CD4-positive, alpha-beta T cell treated with Interferon alpha-2 for 1 hour (primary cell): ENCODE measurements at regions not wholly inside any gene's neighbourhood (a gene's known extent, or its start where the extent isn't known, plus 50 kb on each side); places are given as distances from the start of the nearest gene placed in this dataset.

Source experiments
- DNase-seq, 2 donors: peaks; one replicate each; pipeline ENCODE4 v3.0.0-alpha.2; 2020 to 2022

GRCh38 chr17:77665833-77666232 lies 292.7 kb upstream of the TNRC6C start:
- no peak for DNase-seq

DNA sequence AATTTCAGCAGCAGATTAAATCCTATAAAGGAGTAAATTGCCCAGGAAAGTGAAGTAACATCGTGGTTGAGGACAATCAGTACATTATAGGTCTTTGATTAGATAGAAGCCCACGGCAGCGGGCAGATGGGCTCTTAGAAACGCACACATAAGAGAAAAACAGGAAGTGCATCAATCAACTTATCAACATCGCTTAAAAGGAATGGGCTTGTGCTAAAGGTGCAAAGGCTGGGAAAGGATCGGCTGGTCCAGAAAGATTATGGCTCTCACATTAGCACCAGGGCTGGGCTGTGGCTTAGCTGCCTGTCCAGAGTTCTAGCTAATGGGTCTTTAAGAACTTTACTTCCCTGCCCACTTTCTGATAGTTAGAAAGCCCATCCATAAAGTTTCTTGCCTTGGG lies 292.0 kb upstream of the TNRC6C start:
- DNase-seq: no peak

- peak; percentile 42 to 75 for DNase-seq
These were observed 291.6 kb upstream of the TNRC6C start for GRCh38 chr17:77666881-77667395.

DNA sequence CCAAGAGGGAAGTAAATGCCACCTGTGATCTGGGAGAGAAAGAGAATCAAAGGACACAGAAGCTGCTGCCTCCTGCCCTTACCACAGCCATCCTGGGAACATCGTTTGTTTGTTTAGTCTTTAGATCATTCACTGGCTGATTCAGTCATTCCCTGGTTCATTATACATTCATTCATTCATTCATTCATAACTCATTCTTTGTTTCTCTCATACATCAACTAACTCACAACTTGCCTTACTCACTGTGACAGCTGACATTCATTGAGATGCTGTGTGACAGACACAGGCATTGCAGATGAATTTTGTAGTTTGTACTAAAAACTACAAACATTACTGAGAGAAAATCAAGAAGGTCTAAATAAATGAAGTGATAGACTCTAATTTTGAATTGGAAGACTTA lies 291.0 kb upstream of the TNRC6C start:
- DNase-seq: no peak

DNA sequence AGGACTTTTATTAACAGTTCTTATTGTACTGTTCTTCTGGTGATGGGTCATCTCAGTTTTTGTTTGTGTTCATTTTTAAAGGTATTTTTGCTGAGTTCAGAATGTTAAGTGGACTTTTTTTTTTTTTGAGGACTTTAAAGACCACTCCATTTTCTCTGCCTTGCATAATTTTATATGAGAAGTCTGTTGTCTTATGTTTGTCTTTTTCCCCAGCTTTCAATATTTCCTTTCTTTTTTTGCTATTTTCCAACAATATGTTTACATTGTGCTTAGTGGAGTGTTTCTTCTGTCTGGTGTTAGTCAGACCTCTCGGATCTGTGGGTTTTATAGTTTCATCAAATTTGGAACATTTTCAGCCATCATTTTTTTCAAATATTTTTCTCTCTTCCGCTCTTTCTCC lies 290.0 kb upstream of the TNRC6C start:
- DNase-seq: no peak

- no peak for DNase-seq
These were observed 288.3 kb upstream of the TNRC6C start for GRCh38 chr17:77670173-77670572.

DNA sequence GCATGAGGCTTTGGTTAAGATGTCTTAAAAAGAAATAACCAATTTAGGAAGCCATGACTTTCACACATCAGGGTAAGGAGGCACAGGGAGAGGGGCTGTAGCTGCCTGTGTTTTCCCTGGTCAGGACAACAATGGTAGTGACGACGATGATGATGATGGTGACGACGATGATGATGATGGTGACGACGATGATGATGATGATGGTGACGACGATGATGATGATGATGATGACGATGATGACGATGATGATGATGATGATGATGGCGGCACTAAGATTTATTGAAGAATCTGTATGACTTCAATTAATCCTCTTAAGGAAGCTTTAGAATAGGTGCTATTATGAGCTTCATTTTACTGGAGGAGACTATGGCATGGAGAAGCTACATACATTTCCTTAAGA lies 284.1 kb upstream of the TNRC6C start:
- no peak for DNase-seq

GRCh38 chr17:77675411-77675810 lies 283.1 kb upstream of the TNRC6C start:
- DNase-seq: no peak

DNA sequence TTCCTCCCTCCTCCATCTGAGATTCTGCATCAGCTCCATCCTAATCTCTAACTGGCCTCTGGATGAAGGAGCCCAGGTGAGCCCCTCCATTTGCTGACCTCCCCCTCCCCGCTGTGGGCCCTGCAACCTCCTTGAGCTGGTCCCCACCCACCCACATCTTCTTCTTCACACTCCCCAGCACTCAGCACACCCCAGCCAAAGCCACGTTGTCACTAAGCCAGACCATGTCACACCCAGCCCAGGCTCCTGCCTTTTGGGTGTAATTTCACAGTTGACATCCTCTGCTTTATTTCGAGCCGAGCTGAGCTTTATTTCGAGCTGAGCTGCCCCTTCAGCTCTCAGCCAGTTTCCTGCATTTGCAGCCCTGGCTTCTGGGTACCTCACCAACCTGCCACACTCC lies 282.7 kb upstream of the TNRC6C start:
- DNase-seq: no peak

- no peak for DNase-seq
These were observed 282.3 kb upstream of the TNRC6C start for GRCh38 chr17:77676237-77676661.

- no peak for DNase-seq
These were observed 281.3 kb upstream of the TNRC6C start for GRCh38 chr17:77677211-77677610.

- DNase-seq: no peak
These were observed 280.9 kb upstream of the TNRC6C start for GRCh38 chr17:77677630-77678029.

DNA sequence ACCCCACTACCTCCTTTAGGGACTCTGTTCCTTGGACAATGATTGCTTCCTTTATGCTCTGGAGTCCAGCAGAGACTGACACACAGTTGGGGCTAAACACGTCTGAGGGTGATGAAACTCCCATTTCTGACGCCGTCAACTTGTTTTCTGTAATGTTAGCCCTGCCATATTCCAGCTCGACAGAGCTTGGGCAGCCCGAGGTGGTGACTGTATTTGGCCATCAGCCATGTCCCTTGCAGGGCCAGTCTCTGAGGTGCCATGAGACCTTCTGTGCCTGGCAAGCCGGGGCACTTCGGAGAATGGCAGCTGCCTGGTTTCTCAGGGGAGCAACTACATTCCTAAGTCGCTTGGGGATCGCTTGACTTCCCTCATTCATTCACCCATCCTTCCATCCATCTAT lies 278.9 kb upstream of the TNRC6C start:
- DNase-seq: no peak

- DNase-seq: no peak
These were observed 276.6 kb upstream of the TNRC6C start for GRCh38 chr17:77681861-77682260.

DNA sequence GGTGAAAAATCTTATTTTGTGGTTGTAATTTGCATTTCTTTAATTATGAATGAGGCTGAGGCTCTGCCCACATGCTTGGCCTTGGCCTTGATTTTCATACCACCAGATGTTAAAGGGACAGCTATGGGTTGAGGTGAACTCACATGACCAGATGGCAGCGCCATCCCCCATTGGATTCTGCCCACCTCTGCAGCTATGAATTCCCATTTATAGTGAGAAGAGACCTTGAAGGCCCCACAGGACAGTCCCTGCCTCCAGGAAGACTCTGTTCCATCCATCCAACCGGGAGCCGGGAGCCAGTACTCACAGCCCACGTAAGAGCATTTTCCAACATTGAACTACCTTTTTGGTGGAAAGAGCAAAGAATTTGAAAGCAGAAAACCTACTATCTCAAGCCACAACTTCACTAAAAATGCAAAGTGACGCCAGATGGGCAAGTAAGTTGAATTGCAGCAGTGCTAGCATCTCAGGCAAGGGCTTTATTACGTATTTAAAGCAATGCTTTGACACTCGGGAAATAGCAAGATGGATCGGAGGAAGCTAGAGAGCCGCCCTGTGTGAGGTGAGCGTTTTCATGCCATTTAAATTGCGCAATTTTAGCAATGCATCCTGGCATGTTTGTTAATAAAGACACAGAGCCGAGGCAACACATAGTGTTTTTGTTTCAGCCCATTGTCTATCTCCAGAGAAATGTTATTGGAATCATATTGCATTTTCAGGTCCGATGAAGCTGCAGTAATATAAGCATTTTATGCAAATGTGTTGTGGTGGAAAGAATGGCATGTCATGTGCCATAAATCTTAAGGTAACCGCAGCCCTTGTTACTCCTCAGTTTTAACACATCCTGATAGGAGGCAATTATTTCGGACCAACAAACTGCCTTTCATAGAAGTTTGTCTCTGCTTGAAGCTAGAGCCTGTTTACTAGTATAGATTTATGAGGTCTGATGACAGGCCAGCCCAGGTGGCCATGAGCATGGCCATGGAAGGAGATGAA lies 273.4 kb upstream of the TNRC6C start:
- DNase-seq: no peak

- no peak for DNase-seq
These were observed 272.5 kb upstream of the TNRC6C start for GRCh38 chr17:77685881-77686486.

- DNase-seq: no peak
These were observed 271.6 kb upstream of the TNRC6C start for GRCh38 chr17:77686903-77687302.

GRCh38 chr17:77687417-77687816 lies 271.1 kb upstream of the TNRC6C start:
- no peak for DNase-seq

- no peak for DNase-seq
These were observed 270.6 kb upstream of the TNRC6C start for GRCh38 chr17:77687921-77688320.

DNA sequence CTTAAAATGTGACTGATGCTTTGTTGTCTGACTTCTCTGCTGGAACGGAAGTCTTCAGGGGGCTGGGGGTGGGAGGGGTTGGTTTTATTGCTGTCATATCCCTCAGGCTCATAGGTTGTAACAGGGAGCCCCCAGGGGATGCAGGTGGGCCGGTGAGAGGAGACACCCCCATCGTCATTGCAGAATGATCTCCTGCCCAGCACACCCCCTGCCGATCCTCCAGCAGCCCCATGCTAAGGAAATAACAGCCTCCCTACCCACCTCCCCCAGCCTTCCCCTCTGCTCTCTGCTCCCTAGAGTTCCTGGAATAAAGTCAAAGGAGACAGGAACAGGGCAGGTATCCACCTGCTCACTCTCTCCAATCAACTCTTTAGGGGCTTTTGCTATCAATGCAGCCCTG lies 270.1 kb upstream of the TNRC6C start:
- DNase-seq: no peak

DNA sequence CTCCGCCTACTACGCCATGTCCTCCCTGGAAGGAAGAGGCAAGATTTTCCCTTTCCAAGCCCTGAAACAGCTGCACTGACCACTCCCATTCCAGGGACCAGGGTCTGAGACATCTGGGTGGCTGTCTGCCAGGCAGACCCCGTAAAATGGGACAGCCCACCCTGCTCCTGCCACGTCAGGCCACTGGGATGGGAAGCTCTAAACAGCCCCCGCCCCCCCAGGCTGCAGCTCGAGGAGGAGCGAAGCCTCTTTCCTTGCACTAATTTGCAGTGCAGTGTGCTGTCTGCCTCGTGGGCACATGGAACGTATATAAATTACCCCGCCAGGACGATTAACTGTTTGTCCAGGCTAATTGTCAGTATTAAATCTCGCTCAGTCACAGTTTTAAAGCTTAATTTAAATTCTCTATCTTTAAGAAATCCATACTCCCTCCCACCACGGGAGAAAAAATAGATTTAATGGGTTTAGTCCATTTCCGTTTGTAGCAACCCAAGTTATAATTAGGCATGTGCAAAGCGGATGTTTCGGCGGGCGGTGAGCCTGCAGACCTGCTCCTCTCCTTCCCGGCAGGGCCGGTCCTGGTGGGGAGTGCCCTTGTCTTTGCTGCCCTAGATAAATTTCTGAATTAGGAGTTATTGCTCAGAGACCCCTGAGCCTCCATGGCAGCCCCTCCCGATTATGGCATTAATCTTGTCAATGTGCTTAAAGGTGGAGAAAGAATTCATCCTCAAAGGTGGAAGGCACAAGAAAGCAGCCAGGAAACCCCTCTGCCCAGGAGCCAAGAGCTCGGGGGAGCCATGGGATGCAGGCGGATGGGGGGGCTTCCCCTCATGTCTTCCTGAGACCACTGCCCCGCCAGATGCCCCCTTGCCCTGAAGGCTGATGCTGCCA lies 268.0 kb upstream of the TNRC6C start:
- peak in 1 of 2 donors; percentile 25 for DNase-seq

GRCh38 chr17:77691216-77692085 lies 267.1 kb upstream of the TNRC6C start:
- no peak for DNase-seq
